ENCODE measurements at regions not wholly inside any gene's neighbourhood (a gene's known extent, or its start where the extent isn't known, plus 50 kb on each side); places are given as distances from the start of the nearest gene placed in this dataset.

DNA sequence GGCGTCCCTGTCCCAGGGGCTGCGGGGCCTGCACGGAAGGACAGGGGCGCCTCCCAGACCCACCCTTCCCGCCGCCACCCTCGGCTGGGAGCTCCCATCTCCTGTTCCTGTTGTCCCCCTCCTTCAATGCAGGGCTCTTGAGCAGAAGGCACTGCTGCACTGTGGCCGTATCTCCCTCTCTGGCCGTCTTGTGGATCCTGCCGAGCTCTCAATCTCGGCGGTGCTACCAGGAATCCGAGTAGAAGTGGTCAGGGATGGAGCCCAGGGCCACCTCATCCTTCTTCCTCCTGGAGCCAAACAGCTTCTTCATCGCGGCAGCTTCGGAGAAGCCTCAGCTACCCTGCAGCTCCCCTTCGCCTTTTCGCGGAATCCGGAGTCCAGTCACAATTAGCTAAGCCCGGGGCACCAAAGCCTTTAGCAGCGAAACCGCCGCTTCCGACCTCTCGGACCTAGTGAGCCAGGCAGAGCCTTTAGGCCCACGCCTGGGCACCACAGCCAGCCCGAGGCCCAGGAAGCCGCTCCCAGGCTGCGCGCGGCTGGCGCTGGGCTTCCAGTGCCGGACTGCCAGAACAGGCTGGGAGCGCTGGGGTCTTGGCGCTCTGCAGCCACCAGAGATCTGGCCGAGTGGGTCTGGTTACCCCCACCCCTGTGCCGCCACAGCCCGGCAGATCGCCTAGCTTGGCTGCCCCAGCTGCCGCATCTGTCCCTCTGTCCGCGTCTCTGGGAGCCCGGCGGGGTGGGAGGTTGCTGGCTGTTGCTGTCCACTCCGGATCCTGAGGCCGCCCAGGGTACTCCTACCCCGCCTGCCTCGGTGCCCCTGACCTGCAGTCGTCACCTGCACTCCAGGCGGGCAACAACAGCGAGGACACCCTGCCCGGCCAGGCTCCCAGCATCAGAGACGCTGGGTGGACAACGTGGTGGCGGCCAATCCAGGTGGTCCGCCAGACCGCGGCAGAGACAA is 69.1 kb downstream of the ASCL4 start:
- TF ChIP-seq POLR2A (IDR thresholded peaks at IDR 0.05), result no peak
- TF ChIP-seq, protein P1, sequence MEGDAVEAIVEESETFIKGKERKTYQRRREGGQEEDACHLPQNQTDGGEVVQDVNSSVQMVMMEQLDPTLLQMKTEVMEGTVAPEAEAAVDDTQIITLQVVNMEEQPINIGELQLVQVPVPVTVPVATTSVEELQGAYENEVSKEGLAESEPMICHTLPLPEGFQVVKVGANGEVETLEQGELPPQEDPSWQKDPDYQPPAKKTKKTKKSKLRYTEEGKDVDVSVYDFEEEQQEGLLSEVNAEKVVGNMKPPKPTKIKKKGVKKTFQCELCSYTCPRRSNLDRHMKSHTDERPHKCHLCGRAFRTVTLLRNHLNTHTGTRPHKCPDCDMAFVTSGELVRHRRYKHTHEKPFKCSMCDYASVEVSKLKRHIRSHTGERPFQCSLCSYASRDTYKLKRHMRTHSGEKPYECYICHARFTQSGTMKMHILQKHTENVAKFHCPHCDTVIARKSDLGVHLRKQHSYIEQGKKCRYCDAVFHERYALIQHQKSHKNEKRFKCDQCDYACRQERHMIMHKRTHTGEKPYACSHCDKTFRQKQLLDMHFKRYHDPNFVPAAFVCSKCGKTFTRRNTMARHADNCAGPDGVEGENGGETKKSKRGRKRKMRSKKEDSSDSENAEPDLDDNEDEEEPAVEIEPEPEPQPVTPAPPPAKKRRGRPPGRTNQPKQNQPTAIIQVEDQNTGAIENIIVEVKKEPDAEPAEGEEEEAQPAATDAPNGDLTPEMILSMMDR (IDR thresholded peaks at IDR 0.05), result no peak
